A673 (cell line): ENCODE measurements at regions not wholly inside any gene's neighbourhood (a gene's known extent, or its start where the extent isn't known, plus 50 kb on each side); places are given as distances from the start of the nearest gene placed in this dataset.

Experiments
- EZH2 ChIP-seq: fragments of 200-600 bp; sonication (generic); IDR thresholded peaks from 2 replicates; pipeline ENCODE4 v1.6.1; 2017; ENCODE audit warnings: borderline replicate concordance, low read depth, mild to moderate bottlenecking, mixed read lengths, antibody characterized with exemption, low read length; ENCODE audit not compliant: poor library complexity, severe bottlenecking
- TF ChIP-seq, protein P1 (sequence below): fragments of 300-800, 200-600 bp; sonication (generic); conservative IDR thresholded peaks from 2 replicates; pipeline ENCODE4 v1.5.1; 2017; ENCODE audit warnings: low read depth, mild to moderate bottlenecking, antibody characterized with exemption, low read length, moderate library complexity, mixed read lengths

DNA sequence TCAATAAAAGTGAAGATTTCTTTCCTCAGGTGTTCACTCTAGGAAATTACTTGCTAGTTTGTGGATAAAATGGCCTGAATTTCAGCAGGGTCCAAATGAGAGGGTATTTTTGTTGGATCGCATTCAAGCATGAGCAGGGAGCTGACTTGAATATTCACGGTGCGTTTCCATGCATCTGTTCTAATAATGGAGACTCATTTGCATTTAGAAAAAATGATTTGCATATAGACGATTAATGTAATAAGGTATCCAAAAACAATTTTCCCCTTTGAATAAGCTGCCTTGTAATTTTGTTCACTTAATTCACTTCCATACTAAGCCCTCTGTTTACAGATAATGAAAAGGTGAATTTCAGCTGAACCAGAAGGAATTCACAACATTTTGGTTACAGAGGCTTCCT is 130.9 kb upstream of the AJAP1 start:
- TF ChIP-seq, protein P1, sequence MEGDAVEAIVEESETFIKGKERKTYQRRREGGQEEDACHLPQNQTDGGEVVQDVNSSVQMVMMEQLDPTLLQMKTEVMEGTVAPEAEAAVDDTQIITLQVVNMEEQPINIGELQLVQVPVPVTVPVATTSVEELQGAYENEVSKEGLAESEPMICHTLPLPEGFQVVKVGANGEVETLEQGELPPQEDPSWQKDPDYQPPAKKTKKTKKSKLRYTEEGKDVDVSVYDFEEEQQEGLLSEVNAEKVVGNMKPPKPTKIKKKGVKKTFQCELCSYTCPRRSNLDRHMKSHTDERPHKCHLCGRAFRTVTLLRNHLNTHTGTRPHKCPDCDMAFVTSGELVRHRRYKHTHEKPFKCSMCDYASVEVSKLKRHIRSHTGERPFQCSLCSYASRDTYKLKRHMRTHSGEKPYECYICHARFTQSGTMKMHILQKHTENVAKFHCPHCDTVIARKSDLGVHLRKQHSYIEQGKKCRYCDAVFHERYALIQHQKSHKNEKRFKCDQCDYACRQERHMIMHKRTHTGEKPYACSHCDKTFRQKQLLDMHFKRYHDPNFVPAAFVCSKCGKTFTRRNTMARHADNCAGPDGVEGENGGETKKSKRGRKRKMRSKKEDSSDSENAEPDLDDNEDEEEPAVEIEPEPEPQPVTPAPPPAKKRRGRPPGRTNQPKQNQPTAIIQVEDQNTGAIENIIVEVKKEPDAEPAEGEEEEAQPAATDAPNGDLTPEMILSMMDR = no peak
- TF ChIP-seq EZH2 = no peak
